ENCODE measurements at regions not wholly inside any gene's neighbourhood (a gene's known extent, or its start where the extent isn't known, plus 50 kb on each side); places are given as distances from the start of the nearest gene placed in this dataset.

GRCh38 chr9:90307167-90307833 is 335.3 kb downstream of the DIRAS2 start:
- Histone ChIP-seq H3K27me3 (replicated peaks) (no peaks in the 10 kb centered on the region), H3K36me3 (replicated peaks) (no peaks in the 10 kb centered on the region), H3K27ac (no peak overlapping the region), H3K4me3 (ENCODE audit: low read depth, low read length) (no peak overlapping the region)
- TF ChIP-seq, protein P1, sequence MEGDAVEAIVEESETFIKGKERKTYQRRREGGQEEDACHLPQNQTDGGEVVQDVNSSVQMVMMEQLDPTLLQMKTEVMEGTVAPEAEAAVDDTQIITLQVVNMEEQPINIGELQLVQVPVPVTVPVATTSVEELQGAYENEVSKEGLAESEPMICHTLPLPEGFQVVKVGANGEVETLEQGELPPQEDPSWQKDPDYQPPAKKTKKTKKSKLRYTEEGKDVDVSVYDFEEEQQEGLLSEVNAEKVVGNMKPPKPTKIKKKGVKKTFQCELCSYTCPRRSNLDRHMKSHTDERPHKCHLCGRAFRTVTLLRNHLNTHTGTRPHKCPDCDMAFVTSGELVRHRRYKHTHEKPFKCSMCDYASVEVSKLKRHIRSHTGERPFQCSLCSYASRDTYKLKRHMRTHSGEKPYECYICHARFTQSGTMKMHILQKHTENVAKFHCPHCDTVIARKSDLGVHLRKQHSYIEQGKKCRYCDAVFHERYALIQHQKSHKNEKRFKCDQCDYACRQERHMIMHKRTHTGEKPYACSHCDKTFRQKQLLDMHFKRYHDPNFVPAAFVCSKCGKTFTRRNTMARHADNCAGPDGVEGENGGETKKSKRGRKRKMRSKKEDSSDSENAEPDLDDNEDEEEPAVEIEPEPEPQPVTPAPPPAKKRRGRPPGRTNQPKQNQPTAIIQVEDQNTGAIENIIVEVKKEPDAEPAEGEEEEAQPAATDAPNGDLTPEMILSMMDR (IDR thresholded peaks at IDR 0.05; ENCODE audit: low read depth, low read length, missing control alignments) = no peak
- no peak for DNase-seq
- in situ Hi-C loops (cut with HindIII; ENCODE audit: low pct_ligation_motif_present, low sequenced_read_pairs) = no loop called here

GRCh38 chr9:90307891-90308290 is 334.7 kb downstream of the DIRAS2 start:
- Histone ChIP-seq H3K36me3 (replicated peaks) (no peaks in the 10 kb centered on the region), H3K4me3 (ENCODE audit: low read depth, low read length) (no peak overlapping the region), H3K27ac (no peak overlapping the region), H3K27me3 (replicated peaks) (no peaks in the 10 kb centered on the region)
- DNase-seq = no peak
- in situ Hi-C loops (cut with HindIII; ENCODE audit: low pct_ligation_motif_present, low sequenced_read_pairs) = no loop called here
- TF ChIP-seq, protein P1 (IDR thresholded peaks at IDR 0.05; ENCODE audit: low read depth, low read length, missing control alignments) = no peak

DNA sequence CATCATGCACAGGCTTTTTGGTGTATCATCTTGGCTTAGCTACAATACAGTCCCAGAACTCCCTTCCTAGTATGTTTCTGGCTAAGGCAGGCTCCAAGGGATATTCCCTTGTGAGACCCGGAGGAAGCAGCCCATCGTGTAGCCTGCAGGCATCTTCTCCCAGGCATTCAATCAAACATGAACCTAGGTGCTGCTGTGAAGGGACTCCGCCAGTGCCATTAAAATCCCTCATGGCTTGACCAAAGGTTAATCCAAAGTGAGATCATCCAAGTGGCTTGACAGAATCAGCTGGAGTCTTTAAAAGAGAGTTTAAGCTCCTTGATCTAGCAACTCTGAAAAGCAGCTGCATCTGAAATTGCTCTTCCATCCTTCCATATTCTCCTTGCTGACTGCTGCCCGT is 333.9 kb downstream of the DIRAS2 start:
- no peak for DNase-seq
- no peak overlapping the region for H3K27ac ChIP-seq
- TF ChIP-seq, protein P1 (IDR thresholded peaks at IDR 0.05; ENCODE audit: low read depth, low read length, missing control alignments) = no peak
- no peak overlapping the region for H3K4me3 ChIP-seq (ENCODE audit: low read depth, low read length)
- no peaks in the 10 kb centered on the region for H3K36me3 ChIP-seq (replicated peaks)
- no peaks in the 10 kb centered on the region for H3K27me3 ChIP-seq (replicated peaks)
- in situ Hi-C loops (cut with HindIII; ENCODE audit: low pct_ligation_motif_present, low sequenced_read_pairs) = no loop called here

DNA sequence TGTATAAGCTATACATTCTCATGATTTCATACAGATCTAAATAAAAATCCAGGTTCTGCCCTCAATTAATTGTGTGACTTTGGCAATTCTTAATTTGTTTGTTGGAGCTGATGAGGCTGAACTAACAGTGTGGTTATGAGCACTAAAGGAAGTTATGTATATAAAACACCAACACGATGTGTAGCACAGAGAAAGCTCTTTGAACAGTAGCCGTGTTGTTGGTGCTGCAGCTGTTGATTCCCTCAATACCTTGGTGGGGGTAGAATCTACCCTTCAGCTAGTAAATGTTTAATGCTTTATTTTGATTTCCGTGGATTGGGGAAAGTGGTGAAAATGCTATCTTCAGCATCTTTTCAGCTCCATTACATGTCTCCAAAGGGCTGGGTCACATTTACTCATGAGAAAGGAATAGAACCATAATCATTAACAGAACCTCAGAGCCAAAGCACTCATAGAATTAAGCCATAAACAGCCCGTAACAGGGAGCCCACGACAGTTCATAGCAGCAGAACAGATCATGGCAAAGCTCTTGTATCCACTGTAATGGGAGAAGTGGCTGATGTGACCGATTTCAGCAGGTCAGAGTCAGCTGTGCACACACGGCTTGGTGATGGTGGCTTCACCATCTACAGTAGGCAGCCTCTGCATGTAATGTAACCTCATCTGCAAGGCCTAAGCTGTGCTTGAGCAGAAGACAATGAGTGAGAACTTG is 332.7 kb downstream of the DIRAS2 start:
- DNase-seq = no peak
- Histone ChIP-seq H3K27ac (no peak overlapping the region), H3K4me3 (ENCODE audit: low read depth, low read length) (no peak overlapping the region), H3K36me3 (replicated peaks) (no peaks in the 10 kb centered on the region), H3K27me3 (replicated peaks) (no peaks in the 10 kb centered on the region)
- TF ChIP-seq, protein P1 (IDR thresholded peaks at IDR 0.05; ENCODE audit: low read depth, low read length, missing control alignments) = no peak
- in situ Hi-C loops (cut with HindIII; ENCODE audit: low pct_ligation_motif_present, low sequenced_read_pairs) = no loop called here

- TF ChIP-seq, protein P1 (IDR thresholded peaks at IDR 0.05; ENCODE audit: low read depth, low read length, missing control alignments) = no peak
- Histone ChIP-seq H3K27ac (no peak overlapping the region), H3K27me3 (replicated peaks) (no peaks in the 10 kb centered on the region), H3K36me3 (replicated peaks) (no peaks in the 10 kb centered on the region), H3K4me3 (ENCODE audit: low read depth, low read length) (no peak overlapping the region)
- in situ Hi-C loops (cut with HindIII; ENCODE audit: low pct_ligation_motif_present, low sequenced_read_pairs) = no loop called here
- no peak for DNase-seq
Observed at GRCh38 chr9:90310521-90310876, 332.1 kb downstream of the DIRAS2 start.

All from brain microvascular endothelial cell (primary cell).